ENCODE measurements at regions not wholly inside any gene's neighbourhood (a gene's known extent, or its start where the extent isn't known, plus 50 kb on each side); places are given as distances from the start of the nearest gene placed in this dataset.

GRCh38 chr13:60338754-60339153 is 58.3 kb upstream of the TDRD3 start:
- no peaks in the 10 kb centered on the region for H3K4me1 ChIP-seq
- intact Hi-C loops (cut with DNase I) = no loop called here
- no peak for TF ChIP-seq CTCF (IDR thresholded peaks at IDR 0.05)

GRCh38 chr13:60343978-60344377 is 53.0 kb upstream of the TDRD3 start:
- no peak overlapping the region for H3K27ac ChIP-seq
- H3K9ac ChIP-seq (ENCODE audit: low read depth in 2 of 2, low read length in 2 of 2) = no peak overlapping the region
- no peaks in the 10 kb centered on the region for H3K4me1 ChIP-seq
- H3K9me3 ChIP-seq = no peaks in the 10 kb centered on the region
- no peak overlapping the region for H3K4me3 ChIP-seq
- no peak for TF ChIP-seq CTCF (IDR thresholded peaks at IDR 0.05)
- intact Hi-C loops (cut with DNase I) = no loop called here
- no peaks in the 10 kb centered on the region for H3K27me3 ChIP-seq
- DNase-seq = no peak
- no peaks in the 10 kb centered on the region for H3K36me3 ChIP-seq

More at GRCh38 chr13:60338754-60339153, 58.3 kb upstream of the TDRD3 start:
- Histone ChIP-seq H3K36me3 (no peaks in the 10 kb centered on the region), H3K27me3 (no peaks in the 10 kb centered on the region), H3K27ac (no peak overlapping the region), H3K9ac (ENCODE audit: low read depth in 2 of 2, low read length in 2 of 2) (no peak overlapping the region), H3K9me3 (no peaks in the 10 kb centered on the region), H3K4me3 (no peak overlapping the region)
- DNase-seq = no peak

- no peaks in the 10 kb centered on the region for H3K4me1 ChIP-seq
- intact Hi-C loops (cut with DNase I) = no loop called here
- no peak for TF ChIP-seq CTCF (IDR thresholded peaks at IDR 0.05)
- no peaks in the 10 kb centered on the region for H3K27me3 ChIP-seq
- H3K9ac ChIP-seq (ENCODE audit: low read depth in 2 of 2, low read length in 2 of 2) = no peak overlapping the region
- no peak for DNase-seq
- H3K9me3 ChIP-seq = no peaks in the 10 kb centered on the region
- H3K4me3 ChIP-seq = no peak overlapping the region
- H3K27ac ChIP-seq = no peak overlapping the region
- no peaks in the 10 kb centered on the region for H3K36me3 ChIP-seq
Observed at GRCh38 chr13:60347174-60347573, 49.8 kb upstream of the TDRD3 start.

Measured in colonic mucosa (tissue), 4 donors.